ENCODE measurements at regions not wholly inside any gene's neighbourhood (a gene's known extent, or its start where the extent isn't known, plus 50 kb on each side); places are given as distances from the start of the nearest gene placed in this dataset.

GRCh38 chr20:6612606-6612923 is 154.9 kb upstream of the BMP2 start:
- TF ChIP-seq POLR2A (IDR thresholded peaks at IDR 0.05) (no peak), CTCF (IDR thresholded peaks at IDR 0.05) (no peak)

All from ovary (tissue), 3 donors.